GM12865 (cell line): ENCODE measurements at regions not wholly inside any gene's neighbourhood (a gene's known extent, or its start where the extent isn't known, plus 50 kb on each side); places are given as distances from the start of the nearest gene placed in this dataset.

ENCODE experiments used
- DNase-seq: peaks from one replicate; pipeline ENCODE4 v3.0.0; 2010; ENCODE audit warnings: low read depth
- H3K4me3 ChIP-seq: 2 replicates; pipeline ENCODE4 v1.5.1; 2011; ENCODE audit warnings: mild to moderate bottlenecking, low read depth, low read length, control low read depth
- TF ChIP-seq, protein P1 (sequence below): IDR thresholded peaks from 2 replicates; pipeline ENCODE4 v1.5.1; 2011; ENCODE audit warnings: low read length, control low read depth, low read depth, inconsistent platforms; ENCODE audit not compliant: insufficient read depth; ENCODE audit errors: missing control alignments

DNA sequence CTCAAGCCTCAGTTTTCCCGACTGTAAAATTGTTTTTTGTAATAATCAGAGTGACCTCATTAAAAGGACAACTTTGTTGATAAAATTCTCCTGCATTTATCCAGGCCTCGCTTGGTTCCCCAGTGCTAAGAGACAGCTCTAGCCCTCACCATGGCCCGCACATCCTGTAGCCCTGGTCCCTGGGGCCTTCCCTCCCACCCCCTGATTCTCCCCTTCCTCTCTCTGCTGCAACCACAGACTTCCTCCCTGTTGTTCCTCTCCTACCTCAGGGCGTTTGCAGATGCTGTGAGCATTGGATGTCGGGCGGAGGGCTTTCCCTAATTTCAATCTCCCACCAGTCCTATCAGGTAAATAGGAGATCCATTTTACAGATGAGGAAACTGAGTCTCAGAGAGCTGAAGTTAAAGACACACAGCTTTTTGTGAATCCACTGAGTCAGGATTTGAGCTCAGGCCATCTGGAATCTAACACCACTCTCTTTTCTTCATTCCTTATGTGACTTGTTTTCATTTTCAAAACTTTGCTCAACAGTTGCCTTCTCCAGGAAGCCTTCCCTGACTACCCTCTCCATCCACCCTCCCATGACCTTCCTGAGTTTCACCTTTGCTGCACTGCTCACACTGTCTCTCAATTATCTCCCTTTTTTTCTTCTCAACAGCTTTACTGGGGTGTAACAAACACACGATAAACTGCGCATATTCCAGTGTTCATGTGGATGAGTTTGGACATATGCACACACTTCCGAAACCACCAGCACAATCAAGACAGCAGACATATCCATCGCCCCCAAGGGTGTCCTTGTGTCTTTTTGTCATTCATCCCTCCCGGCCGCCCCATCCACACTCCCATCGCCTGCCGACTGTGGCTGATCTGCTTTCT lies 107.1 kb downstream of the CEBPB start:
- TF ChIP-seq, protein P1, sequence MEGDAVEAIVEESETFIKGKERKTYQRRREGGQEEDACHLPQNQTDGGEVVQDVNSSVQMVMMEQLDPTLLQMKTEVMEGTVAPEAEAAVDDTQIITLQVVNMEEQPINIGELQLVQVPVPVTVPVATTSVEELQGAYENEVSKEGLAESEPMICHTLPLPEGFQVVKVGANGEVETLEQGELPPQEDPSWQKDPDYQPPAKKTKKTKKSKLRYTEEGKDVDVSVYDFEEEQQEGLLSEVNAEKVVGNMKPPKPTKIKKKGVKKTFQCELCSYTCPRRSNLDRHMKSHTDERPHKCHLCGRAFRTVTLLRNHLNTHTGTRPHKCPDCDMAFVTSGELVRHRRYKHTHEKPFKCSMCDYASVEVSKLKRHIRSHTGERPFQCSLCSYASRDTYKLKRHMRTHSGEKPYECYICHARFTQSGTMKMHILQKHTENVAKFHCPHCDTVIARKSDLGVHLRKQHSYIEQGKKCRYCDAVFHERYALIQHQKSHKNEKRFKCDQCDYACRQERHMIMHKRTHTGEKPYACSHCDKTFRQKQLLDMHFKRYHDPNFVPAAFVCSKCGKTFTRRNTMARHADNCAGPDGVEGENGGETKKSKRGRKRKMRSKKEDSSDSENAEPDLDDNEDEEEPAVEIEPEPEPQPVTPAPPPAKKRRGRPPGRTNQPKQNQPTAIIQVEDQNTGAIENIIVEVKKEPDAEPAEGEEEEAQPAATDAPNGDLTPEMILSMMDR, result no peak
- no peak for DNase-seq
- H3K4me3 ChIP-seq, result no peak overlapping the region

DNA sequence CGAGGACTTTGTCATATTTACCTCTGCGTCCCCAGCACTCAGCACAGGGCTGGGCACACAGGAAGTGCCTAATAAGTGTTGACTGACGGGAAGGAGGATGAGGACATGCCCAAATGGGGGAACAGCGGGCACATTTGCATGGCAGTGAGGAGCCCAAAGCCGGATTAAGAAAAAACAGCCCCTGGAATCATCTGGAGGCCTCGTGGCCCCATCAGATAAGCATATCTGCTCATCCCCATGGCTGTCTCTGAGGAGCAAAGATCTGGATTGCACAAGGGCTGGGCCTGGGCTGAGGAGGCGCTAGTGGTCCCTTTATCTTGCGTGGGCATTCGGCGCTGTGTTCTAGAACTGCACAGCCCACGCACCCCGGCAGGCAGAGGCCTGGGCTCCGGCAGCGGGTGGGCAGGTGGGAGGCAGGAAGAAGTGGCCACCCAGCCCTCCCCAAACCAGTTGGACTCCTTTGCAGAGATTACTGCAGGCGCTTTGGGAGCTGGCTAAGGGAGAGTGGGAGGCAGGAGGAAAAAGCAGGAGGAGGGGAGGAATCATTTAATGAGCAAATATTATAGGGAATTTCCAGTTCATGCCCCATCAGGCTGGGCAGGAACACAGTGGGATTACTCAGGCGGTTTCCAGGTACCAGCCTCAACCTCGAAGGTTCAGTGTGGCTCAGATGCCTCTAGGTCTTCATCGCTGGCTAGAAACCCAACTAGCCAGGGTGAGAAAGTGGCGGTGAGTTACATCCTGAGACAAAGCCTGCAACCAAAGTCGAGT lies 108.1 kb downstream of the CEBPB start:
- TF ChIP-seq, protein P1, result no peak
- DNase-seq, result no peak
- no peak overlapping the region for H3K4me3 ChIP-seq

DNA sequence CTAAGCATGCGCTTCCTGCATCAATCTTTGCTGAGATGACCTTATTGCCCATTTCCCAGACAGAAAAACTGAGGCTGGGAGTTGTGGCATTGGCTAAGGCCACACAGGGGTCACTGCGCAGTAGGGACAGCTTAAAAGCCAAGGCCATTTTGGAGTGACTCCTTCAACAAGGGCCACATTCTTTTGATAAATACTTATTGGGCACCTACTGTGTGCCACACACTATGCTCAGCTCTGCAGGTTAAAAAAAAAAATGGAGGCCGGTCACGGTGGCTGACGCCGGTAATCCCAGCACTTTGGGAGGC lies 108.6 kb downstream of the CEBPB start:
- TF ChIP-seq, protein P1, result no peak
- H3K4me3 ChIP-seq, result no peak overlapping the region
- no peak for DNase-seq

DNA sequence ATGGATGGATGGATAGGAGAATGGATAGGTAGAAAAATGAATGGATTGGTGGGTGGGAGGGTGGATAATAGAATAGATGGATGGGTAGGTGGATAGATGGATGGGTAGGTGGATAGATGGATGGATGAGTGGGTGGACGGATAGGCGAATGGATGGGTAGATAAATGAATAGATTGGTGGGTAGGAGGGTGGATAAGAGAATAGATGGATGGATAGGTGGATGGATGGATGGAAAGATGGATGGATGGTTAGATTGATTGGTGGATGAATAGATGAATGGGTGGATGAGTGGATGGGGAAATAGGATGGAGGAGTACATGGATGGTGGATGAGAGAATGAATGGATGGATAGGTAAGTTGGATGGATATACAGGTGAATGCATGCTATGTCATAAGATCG lies 110.5 kb downstream of the CEBPB start:
- TF ChIP-seq, protein P1, result no peak
- H3K4me3 ChIP-seq, result no peak overlapping the region
- DNase-seq, result no peak

DNA sequence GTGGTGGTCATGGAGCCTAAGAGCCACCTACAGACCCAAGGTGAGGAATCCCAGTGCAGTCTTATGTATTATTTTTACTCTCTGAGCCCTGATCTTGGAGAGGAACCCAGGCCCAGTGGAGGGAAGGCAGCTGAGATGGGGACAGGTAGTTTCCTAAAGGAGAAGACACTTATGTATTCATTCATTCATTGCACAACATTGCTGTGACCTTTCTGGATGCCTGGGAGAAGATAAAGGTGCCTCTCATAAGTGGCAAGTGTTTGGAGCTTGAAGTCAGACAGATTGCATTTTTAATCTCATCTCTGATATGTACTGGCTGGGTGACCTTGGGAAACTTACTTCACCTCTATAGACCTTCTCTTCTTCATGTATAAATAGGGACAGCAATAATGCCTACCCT lies 111.1 kb downstream of the CEBPB start:
- DNase-seq, result no peak
- no peak overlapping the region for H3K4me3 ChIP-seq
- TF ChIP-seq, protein P1, result no peak

DNA sequence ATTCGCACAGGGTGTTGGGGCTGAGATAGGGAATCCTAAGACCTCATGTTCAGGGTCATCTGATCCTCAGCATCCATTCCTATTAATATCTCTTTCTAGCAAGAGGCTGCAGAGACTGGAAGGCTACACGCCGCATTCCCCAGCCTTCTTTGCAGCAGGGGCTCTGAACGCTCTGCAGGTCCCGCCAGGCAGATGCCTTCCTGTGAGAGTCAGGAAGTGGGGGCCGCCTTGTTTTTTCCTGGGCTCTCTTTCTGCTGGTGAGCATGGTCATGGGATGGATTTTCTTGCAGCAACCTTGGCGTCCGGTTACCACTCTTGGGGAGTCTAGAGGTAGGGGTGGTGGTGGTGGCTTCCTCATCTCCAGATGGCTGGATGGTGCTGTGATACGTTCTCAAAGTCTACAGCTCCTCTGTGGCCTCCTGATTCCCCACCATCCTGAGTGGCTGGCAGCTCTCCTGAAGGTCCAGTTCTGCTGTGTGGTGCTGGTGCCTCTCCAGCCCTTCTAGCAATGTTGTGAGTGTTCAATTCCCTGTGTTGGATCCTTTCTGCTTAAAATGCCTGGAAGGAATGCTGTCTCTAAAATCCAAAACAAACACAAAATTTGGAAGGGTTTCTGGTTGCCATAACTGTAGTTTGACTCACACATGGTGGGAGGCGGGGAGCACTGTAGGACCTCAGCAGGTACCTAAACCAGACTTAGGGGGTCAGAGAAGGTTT lies 111.9 kb downstream of the CEBPB start:
- no peak overlapping the region for H3K4me3 ChIP-seq
- TF ChIP-seq, protein P1, result no peak
- DNase-seq, result no peak
